ENCODE measurements at regions not wholly inside any gene's neighbourhood (a gene's known extent, or its start where the extent isn't known, plus 50 kb on each side); places are given as distances from the start of the nearest gene placed in this dataset.

- no peak overlapping the region for H4K91ac ChIP-seq (replicated peaks; ENCODE audit: insufficient read length, low read length)
- H2BK15ac ChIP-seq (ENCODE audit: low read length) = no peak overlapping the region
- H2AFZ ChIP-seq (ENCODE audit: low read length) = no peak overlapping the region; the same call in 1 of the 2 replicates
- DNase-seq (ENCODE audit: low read depth in 1 of 2, low spot score in 2 of 2) = no peak
- no peak overlapping the region for H3K23ac ChIP-seq (ENCODE audit: insufficient read length)
- H3K27ac ChIP-seq (ENCODE audit: low read depth, low read length) = no peak overlapping the region
- H3K4me2 ChIP-seq (ENCODE audit: insufficient read depth in 1 of 2, low read depth in 2 of 2, low read length in 2 of 2) = no peak overlapping the region
- no peak for FAIRE-seq
- no peaks in the 10 kb centered on the region for H3K9me3 ChIP-seq (ENCODE audit: insufficient read depth in 2 of 2, low read depth in 1 of 2, low read length in 1 of 2)
- H3K56ac ChIP-seq (replicated peaks; ENCODE audit: insufficient read length, low read depth, low read length) = no peak overlapping the region
- no peak overlapping the region for H3K18ac ChIP-seq (ENCODE audit: extremely low read depth, low read length)
- H4K8ac ChIP-seq (ENCODE audit: extremely low read depth, insufficient read depth, low read length) = no peak overlapping the region; the same call in 1 of the 2 replicates
- no peaks in the 10 kb centered on the region for H4K20me1 ChIP-seq (replicated peaks in 1 of 2; ENCODE audit: control insufficient read depth in 1 of 2, insufficient read depth in 2 of 2, low read length in 2 of 2)
- no peak overlapping the region for H2BK20ac ChIP-seq (ENCODE audit: low read length)
- no peak overlapping the region for H2BK120ac ChIP-seq (replicated peaks; ENCODE audit: low read depth, low read length)
- no peak overlapping the region for H4K5ac ChIP-seq (ENCODE audit: insufficient read length, low read depth, low read length)
- POLR2A ChIA-PET (ENCODE audit: partially characterized antibody) = interaction anchor here (0.6 kb wide), 1 partner anchor 510 kb away, joined by 3 read pairs; the partner anchor contains the start of gene ENC1
- WGBS, 2 experiments (ENCODE audit: extremely low coverage in 1 of 2, insufficient coverage in 1 of 2, insufficient read length in 1 of 2, insufficient replicate concordance in 2 of 2, low coverage in 1 of 2, low lambda C conversion rate in 2 of 2, missing lambda C conversion rate in 1 of 2) = 93% methylated on average over 15 of the region's 15 CpGs; no CpG with 5 or more reads in 1 of the 2 experiments
- no peak overlapping the region for H3K9ac ChIP-seq (replicated peaks in 1 of 4; ENCODE audit: extremely low read depth in 1 of 4, low read depth in 3 of 4, low read length in 3 of 4)
- H2AK5ac ChIP-seq (ENCODE audit: low read depth, low read length) = no peak overlapping the region
- TF ChIP-seq RNF2 (IDR thresholded peaks at IDR 0.05; ENCODE audit: borderline replicate concordance, low read depth, low read length, missing control alignments, poor library complexity, severe bottlenecking) = no peak
- no peak for TF ChIP-seq KDM4A (IDR thresholded peaks at IDR 0.05; ENCODE audit: low read depth, low read length, severe bottlenecking)
- TF ChIP-seq NRF1 (IDR thresholded peaks at IDR 0.05; ENCODE audit: low read depth, low read length) = no peak
- TF ChIP-seq SP1 (IDR thresholded peaks at IDR 0.05; ENCODE audit: low read depth, low read length) = no peak
- no peak for TF ChIP-seq CREB1 (IDR thresholded peaks at IDR 0.05)
- no peak for TF ChIP-seq JUND (IDR thresholded peaks at IDR 0.05; ENCODE audit: low read length)
- TF ChIP-seq SP2 (IDR thresholded peaks at IDR 0.05; ENCODE audit: low read length) = no peak
- TF ChIP-seq KDM5A (IDR thresholded peaks at IDR 0.05; ENCODE audit: low read length) = no peak
- TF ChIP-seq PHF8 (conservative IDR thresholded peaks at IDR 0.05; ENCODE audit: low read depth, low read length) = no peak
- no peak for TF ChIP-seq MAFK (IDR thresholded peaks at IDR 0.05; ENCODE audit: low read depth, low read length)
- no peak overlapping the region for H3K4me3 ChIP-seq (ENCODE audit: extremely low read depth in 1 of 4, insufficient read depth in 2 of 4, low read depth in 3 of 4, low read length in 4 of 4)
- no peak overlapping the region for H3K14ac ChIP-seq (ENCODE audit: insufficient read length)
- no peaks in the 10 kb centered on the region for H3K36me3 ChIP-seq (ENCODE audit: control insufficient read depth in 2 of 4, insufficient read depth in 4 of 4, low read length in 3 of 4)
- H3K23me2 ChIP-seq (ENCODE audit: low read depth, low read length) = no peaks in the 10 kb centered on the region
- H3K79me2 ChIP-seq (ENCODE audit: control insufficient read depth in 1 of 2, insufficient read depth in 2 of 2, low read length in 2 of 2) = no peaks in the 10 kb centered on the region
- no peaks in the 10 kb centered on the region for H3K27me3 ChIP-seq (replicated peaks in 1 of 4; ENCODE audit: control insufficient read depth in 3 of 4, extremely low read depth in 1 of 4, insufficient read depth in 3 of 4, low read length in 3 of 4)
- no peak overlapping the region for H2BK12ac ChIP-seq (ENCODE audit: low read depth, low read length)
- H3K4ac ChIP-seq (replicated peaks; ENCODE audit: insufficient read length, low read depth, low read length) = no peak overlapping the region
- H3K4me1 ChIP-seq (replicated peaks in 1 of 4; ENCODE audit: control insufficient read depth in 3 of 4, insufficient read depth in 4 of 4, low read length in 3 of 4) = no peaks in the 10 kb centered on the region
- no peak overlapping the region for H2BK5ac ChIP-seq (ENCODE audit: low read depth, low read length)
- no peaks in the 10 kb centered on the region for H3K79me1 ChIP-seq (ENCODE audit: low read depth, low read length)
- CTCF ChIA-PET (ENCODE audit: partially characterized antibody) = interaction anchor here (1.2 kb wide), 1 partner anchor 16 kb away, joined by 4 read pairs; no protein-coding TSS in a partner anchor
These were observed 504.3 kb downstream of the ARHGEF28 start for GRCh38 chr5:74130155-74130897.
